ENCODE measurements at regions not wholly inside any gene's neighbourhood (a gene's known extent, or its start where the extent isn't known, plus 50 kb on each side); places are given as distances from the start of the nearest gene placed in this dataset.

GRCh38 chrX:43380704-43381103 is 275.4 kb upstream of the MAOA start (continued):
- TF ChIP-seq BACH2 (CRISPR knock-in tag; IDR thresholded peaks at IDR 0.05; ENCODE audit: borderline replicate concordance) (no peak), ESRRG (CRISPR knock-in tag; IDR thresholded peaks at IDR 0.05) (no peak), ZFP30 (CRISPR knock-in tag; IDR thresholded peaks at IDR 0.05) (no peak), ZNF8 (CRISPR knock-in tag; IDR thresholded peaks at IDR 0.05) (no peak), ZC3H10 (CRISPR knock-in tag; IDR thresholded peaks at IDR 0.05) (no peak), ZNF565 (CRISPR knock-in tag; conservative IDR thresholded peaks at IDR 0.05; ENCODE audit: low read depth) (no peak), ARNTL (CRISPR knock-in tag; IDR thresholded peaks at IDR 0.05; ENCODE audit: borderline replicate concordance, low read depth) (no peak), CSRNP3 (CRISPR knock-in tag; IDR thresholded peaks at IDR 0.05) (no peak), ISL1 (CRISPR knock-in tag; IDR thresholded peaks at IDR 0.05) (no peak), PPARA (CRISPR knock-in tag; IDR thresholded peaks at IDR 0.05; ENCODE audit: borderline replicate concordance) (no peak)

- ATAC-seq: no peak
- no peak for TF ChIP-seq RARB (CRISPR knock-in tag; IDR thresholded peaks at IDR 0.05)
- no peak for TF ChIP-seq CREB5 (CRISPR knock-in tag; IDR thresholded peaks at IDR 0.05; ENCODE audit: low read depth)
- TF ChIP-seq ZC3H10 (CRISPR knock-in tag; IDR thresholded peaks at IDR 0.05): no peak
- no peak for TF ChIP-seq ZFP30 (CRISPR knock-in tag; IDR thresholded peaks at IDR 0.05)
- TF ChIP-seq CSDC2 (CRISPR knock-in tag; IDR thresholded peaks at IDR 0.05): no peak
- no peak for TF ChIP-seq ARNTL (CRISPR knock-in tag; IDR thresholded peaks at IDR 0.05; ENCODE audit: borderline replicate concordance, low read depth)
- no peak for TF ChIP-seq GLIS3 (CRISPR knock-in tag; IDR thresholded peaks at IDR 0.05)
- no peak for TF ChIP-seq ZNF70 (CRISPR knock-in tag; IDR thresholded peaks at IDR 0.05)
- no peak for TF ChIP-seq SNAI2 (CRISPR knock-in tag; IDR thresholded peaks at IDR 0.05)
- no peak for TF ChIP-seq CSRNP3 (CRISPR knock-in tag; IDR thresholded peaks at IDR 0.05)
- TF ChIP-seq BACH2 (CRISPR knock-in tag; IDR thresholded peaks at IDR 0.05; ENCODE audit: borderline replicate concordance): no peak
- no peak for TF ChIP-seq OSR1 (CRISPR knock-in tag; IDR thresholded peaks at IDR 0.05)
- no peak for TF ChIP-seq TCF4 (CRISPR knock-in tag; IDR thresholded peaks at IDR 0.05; ENCODE audit: borderline replicate concordance)
- TF ChIP-seq PPARA (CRISPR knock-in tag; IDR thresholded peaks at IDR 0.05; ENCODE audit: borderline replicate concordance): no peak
Measured at GRCh38 chrX:43386875-43387274, 269.2 kb upstream of the MAOA start.

GRCh38 chrX:43405191-43405590 is 250.9 kb upstream of the MAOA start:
- ATAC-seq: no peak
- TF ChIP-seq SNAI2 (CRISPR knock-in tag; IDR thresholded peaks at IDR 0.05) (no peak), ZFP30 (CRISPR knock-in tag; IDR thresholded peaks at IDR 0.05) (no peak), TOX (CRISPR knock-in tag; IDR thresholded peaks at IDR 0.05; ENCODE audit: borderline replicate concordance) (no peak), ARNTL (CRISPR knock-in tag; IDR thresholded peaks at IDR 0.05; ENCODE audit: borderline replicate concordance, low read depth) (no peak), OSR1 (CRISPR knock-in tag; IDR thresholded peaks at IDR 0.05) (no peak), ESRRG (CRISPR knock-in tag; IDR thresholded peaks at IDR 0.05) (no peak), CREB5 (CRISPR knock-in tag; IDR thresholded peaks at IDR 0.05; ENCODE audit: low read depth) (no peak), ZNF565 (CRISPR knock-in tag; conservative IDR thresholded peaks at IDR 0.05; ENCODE audit: low read depth) (no peak), CSDC2 (CRISPR knock-in tag; IDR thresholded peaks at IDR 0.05) (no peak), POU6F1 (CRISPR knock-in tag; IDR thresholded peaks at IDR 0.05; ENCODE audit: borderline replicate concordance, low read depth) (no peak), BACH2 (CRISPR knock-in tag; IDR thresholded peaks at IDR 0.05; ENCODE audit: borderline replicate concordance) (no peak), GLIS3 (CRISPR knock-in tag; IDR thresholded peaks at IDR 0.05) (no peak), CSRNP3 (CRISPR knock-in tag; IDR thresholded peaks at IDR 0.05) (no peak), ZC3H10 (CRISPR knock-in tag; IDR thresholded peaks at IDR 0.05) (no peak), PPARA (CRISPR knock-in tag; IDR thresholded peaks at IDR 0.05; ENCODE audit: borderline replicate concordance) (no peak)
